Activated naive CD4-positive, alpha-beta T cell (primary cell): ENCODE measurements at regions not wholly inside any gene's neighbourhood (a gene's known extent, or its start where the extent isn't known, plus 50 kb on each side); places are given as distances from the start of the nearest gene placed in this dataset.
"Not testable (repeated sequence)": the region's sequence is repeated elsewhere in the genome, so short reads cannot be mapped to it uniquely, and the experiment has no call there.

ENCODE experiments used
- DNase-seq, 4 experiments: peaks; one replicate each; lab custom pipeline; 2025; lab: John Stamatoyannopoulos, UW

GRCh38 chr2:215862351-215862771 lies 151.0 kb downstream of the MREG start:
- no peak for DNase-seq

GRCh38 chr2:215861607-215862350 lies 151.6 kb downstream of the MREG start:
- no peak for DNase-seq

GRCh38 chr2:215856080-215856479 lies 157.3 kb downstream of the MREG start:
- no peak for DNase-seq

- DNase-seq: not testable (repeated sequence)
These were observed 158.0 kb downstream of the MREG start for GRCh38 chr2:215855308-215855707.

- DNase-seq: no peak
These were observed 159.3 kb downstream of the MREG start for GRCh38 chr2:215854008-215854407.

GRCh38 chr2:215851696-215852095 lies 161.7 kb downstream of the MREG start:
- no peak for DNase-seq

GRCh38 chr2:215851082-215851481 lies 162.3 kb downstream of the MREG start:
- DNase-seq: no peak

GRCh38 chr2:215850380-215850779 lies 163.0 kb downstream of the MREG start:
- no peak for DNase-seq

GRCh38 chr2:215849771-215850170 lies 163.6 kb downstream of the MREG start:
- no peak for DNase-seq

- DNase-seq: no peak
These were observed 164.7 kb downstream of the MREG start for GRCh38 chr2:215848698-215849097.

- no peak for DNase-seq
These were observed 165.2 kb downstream of the MREG start for GRCh38 chr2:215848146-215848545.

GRCh38 chr2:215847718-215848117 lies 165.6 kb downstream of the MREG start:
- DNase-seq: no peak

GRCh38 chr2:215847056-215847455 lies 166.3 kb downstream of the MREG start:
- no peak for DNase-seq

GRCh38 chr2:215845839-215846586 lies 167.3 kb downstream of the MREG start:
- no peak for DNase-seq

- no peak for DNase-seq
These were observed 169.8 kb downstream of the MREG start for GRCh38 chr2:215843579-215843978.

GRCh38 chr2:215841175-215841816 lies 172.1 kb downstream of the MREG start:
- no peak for DNase-seq

- DNase-seq: no peak
These were observed 173.5 kb downstream of the MREG start for GRCh38 chr2:215839816-215840215.

- DNase-seq: no peak
These were observed 174.0 kb downstream of the MREG start for GRCh38 chr2:215839309-215839708.

- no peak for DNase-seq
These were observed 176.5 kb downstream of the MREG start for GRCh38 chr2:215836881-215837280.

- DNase-seq: no peak
These were observed 177.7 kb downstream of the MREG start for GRCh38 chr2:215835657-215836056.

- DNase-seq: no peak
These were observed 178.1 kb downstream of the MREG start for GRCh38 chr2:215835231-215835630.

- no peak for DNase-seq
These were observed 179.7 kb downstream of the MREG start for GRCh38 chr2:215833531-215834162.
